Fibroblast of the aortic adventitia (primary cell): ENCODE measurements at regions not wholly inside any gene's neighbourhood (a gene's known extent, or its start where the extent isn't known, plus 50 kb on each side); places are given as distances from the start of the nearest gene placed in this dataset.

ENCODE experiments used
- DNase-seq: peaks from one replicate; pipeline ENCODE4 v3.0.0-alpha.2; 2010; ENCODE audit warnings: low read depth
- H3K4me3 ChIP-seq: 2 replicates; pipeline ENCODE4 v1.5.1; 2011; ENCODE audit warnings: low read depth, mild to moderate bottlenecking, control low read depth, low read length, moderate library complexity
- TF ChIP-seq, protein P1 (sequence below): IDR thresholded peaks from 2 replicates; pipeline ENCODE4 v1.5.1; 2011; ENCODE audit warnings: mild to moderate bottlenecking, low read length, control low read depth, inconsistent platforms; ENCODE audit not compliant: insufficient read depth

DNA sequence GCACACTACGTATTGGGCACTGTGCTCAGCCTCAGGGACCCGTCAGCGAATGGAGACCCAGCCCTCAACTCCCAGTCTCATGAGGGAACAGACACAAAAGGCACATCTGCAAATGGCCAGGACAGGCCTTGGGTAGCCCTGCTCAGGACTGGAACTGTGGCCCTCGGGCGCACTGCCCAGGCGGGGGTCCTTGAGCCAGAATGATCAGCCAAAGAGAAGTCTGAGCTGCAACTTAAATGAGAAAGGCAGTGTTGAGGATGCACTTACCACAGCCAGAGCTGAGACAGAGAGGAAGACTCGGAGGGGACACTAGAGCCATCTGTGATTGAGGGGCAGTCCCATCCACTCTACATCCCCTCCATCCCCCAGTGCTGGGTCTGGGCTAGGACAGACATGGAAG, 117.3 kb downstream of the C16orf95 start:
- DNase-seq: no peak
- H3K4me3 ChIP-seq: no peak overlapping the region
- TF ChIP-seq, protein P1, sequence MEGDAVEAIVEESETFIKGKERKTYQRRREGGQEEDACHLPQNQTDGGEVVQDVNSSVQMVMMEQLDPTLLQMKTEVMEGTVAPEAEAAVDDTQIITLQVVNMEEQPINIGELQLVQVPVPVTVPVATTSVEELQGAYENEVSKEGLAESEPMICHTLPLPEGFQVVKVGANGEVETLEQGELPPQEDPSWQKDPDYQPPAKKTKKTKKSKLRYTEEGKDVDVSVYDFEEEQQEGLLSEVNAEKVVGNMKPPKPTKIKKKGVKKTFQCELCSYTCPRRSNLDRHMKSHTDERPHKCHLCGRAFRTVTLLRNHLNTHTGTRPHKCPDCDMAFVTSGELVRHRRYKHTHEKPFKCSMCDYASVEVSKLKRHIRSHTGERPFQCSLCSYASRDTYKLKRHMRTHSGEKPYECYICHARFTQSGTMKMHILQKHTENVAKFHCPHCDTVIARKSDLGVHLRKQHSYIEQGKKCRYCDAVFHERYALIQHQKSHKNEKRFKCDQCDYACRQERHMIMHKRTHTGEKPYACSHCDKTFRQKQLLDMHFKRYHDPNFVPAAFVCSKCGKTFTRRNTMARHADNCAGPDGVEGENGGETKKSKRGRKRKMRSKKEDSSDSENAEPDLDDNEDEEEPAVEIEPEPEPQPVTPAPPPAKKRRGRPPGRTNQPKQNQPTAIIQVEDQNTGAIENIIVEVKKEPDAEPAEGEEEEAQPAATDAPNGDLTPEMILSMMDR: no peak

DNA sequence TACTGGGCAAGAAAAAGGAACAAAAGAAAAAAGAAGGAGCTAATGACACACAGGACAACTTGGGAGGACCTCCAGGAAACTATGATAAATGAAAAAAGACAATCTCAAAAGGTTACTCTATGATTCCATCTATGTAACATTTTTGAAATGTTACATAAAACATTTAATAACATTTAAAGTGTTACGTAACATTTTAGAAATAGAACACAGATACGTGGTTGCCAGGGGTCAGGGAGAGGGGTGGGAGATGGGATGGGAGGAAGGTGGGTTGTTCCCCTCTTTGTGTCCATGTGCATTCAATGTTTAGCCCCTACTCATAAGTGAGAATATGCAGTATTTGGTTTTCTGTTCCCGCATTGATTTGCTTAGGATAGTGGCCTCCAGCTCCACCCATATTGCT, 116.6 kb downstream of the C16orf95 start:
- H3K4me3 ChIP-seq: no peak overlapping the region
- TF ChIP-seq, protein P1: no peak
- no peak for DNase-seq

DNA sequence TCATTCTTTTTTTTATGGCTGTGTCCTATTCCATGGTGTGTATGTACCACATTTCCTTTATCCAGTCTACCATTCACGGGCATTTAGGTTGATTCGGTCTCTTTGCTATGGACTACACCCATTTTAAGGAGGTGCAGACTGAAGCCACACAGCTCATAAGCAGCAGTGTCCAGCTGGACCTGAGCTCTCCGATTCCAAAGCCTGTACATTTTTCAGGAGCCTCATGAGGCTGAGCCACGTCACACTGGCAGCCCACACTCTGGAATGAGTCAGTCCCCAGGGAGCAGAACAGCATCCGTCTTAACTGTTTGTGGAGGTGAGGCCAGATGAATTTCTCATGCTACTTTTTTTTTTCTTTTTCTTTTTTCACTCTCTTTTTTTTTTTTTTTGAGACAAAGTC, 116.1 kb downstream of the C16orf95 start:
- H3K4me3 ChIP-seq: no peak overlapping the region
- DNase-seq: peak; percentile 100
- TF ChIP-seq, protein P1: no peak

DNA sequence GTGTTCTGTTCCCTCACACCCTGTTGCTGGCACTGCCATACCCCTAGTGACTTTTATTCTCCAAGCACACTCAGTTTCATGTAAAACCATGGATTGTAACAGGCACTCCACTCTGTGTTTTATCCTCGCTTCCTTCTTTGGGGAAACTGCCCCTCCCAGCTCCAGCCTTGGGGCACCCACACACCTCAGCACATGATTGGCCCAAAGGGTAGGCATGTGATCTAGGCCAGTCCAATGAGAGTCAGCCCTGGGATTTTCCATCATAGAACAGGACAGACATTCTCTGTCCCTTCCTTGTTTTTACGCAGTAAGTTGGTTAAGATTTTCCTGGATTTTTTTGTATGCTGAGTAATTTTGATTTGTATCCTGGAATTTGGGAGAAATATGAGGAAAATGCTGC, 115.4 kb downstream of the C16orf95 start:
- H3K4me3 ChIP-seq: no peak overlapping the region
- DNase-seq: peak; percentile 23
- TF ChIP-seq, protein P1: no peak

DNA sequence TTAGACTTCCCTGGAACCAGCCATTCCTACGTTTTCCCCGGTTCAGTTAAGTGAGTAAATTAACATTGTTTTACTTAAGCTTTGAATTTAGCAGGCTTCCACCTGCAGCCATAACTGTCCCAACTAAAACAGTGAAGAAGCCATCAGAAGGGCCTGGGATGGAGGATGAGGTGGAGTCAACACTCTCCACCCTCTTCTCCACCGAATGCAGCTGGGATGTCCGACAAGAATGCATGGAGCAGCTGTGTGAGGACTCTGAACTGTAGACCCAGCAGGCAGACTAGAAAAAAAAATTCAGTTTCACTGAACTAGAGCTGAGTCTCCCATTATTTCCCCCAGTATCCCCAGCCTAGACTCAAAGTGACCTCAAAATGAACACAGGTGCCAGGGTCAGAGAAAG, 114.8 kb downstream of the C16orf95 start:
- TF ChIP-seq, protein P1: no peak
- no peak overlapping the region for H3K4me3 ChIP-seq
- peak; percentile 75 for DNase-seq

DNA sequence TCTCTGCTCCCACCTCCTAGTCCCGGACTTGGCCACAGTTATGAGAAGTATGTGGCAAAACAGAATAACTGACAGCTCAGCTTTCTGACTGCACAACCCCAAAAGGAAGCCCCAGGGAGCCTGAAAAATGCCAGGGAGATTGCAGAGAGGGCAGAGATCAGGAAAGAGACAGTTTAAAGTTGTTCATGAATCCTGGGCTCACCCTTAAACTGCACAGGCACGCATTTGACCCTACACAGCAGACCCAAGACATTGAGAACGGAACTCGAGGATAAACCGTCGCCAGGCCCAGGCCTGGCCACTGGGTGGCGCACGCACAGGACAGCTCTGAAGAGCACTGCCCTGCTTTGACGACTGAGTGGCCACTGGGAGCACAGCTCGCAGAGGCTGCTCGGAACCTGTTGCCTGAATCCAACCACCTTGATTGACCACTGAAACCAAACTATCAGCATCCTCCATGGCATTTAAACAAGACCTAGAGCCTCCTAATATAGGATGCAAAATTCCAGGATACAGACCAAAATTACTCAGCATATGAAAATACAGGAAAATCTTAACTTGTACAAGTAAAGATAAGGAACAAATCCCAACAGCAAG, 114.0 kb downstream of the C16orf95 start:
- no peak overlapping the region for H3K4me3 ChIP-seq
- DNase-seq: peak; percentile 76
- TF ChIP-seq, protein P1: peak; percentile 95

DNA sequence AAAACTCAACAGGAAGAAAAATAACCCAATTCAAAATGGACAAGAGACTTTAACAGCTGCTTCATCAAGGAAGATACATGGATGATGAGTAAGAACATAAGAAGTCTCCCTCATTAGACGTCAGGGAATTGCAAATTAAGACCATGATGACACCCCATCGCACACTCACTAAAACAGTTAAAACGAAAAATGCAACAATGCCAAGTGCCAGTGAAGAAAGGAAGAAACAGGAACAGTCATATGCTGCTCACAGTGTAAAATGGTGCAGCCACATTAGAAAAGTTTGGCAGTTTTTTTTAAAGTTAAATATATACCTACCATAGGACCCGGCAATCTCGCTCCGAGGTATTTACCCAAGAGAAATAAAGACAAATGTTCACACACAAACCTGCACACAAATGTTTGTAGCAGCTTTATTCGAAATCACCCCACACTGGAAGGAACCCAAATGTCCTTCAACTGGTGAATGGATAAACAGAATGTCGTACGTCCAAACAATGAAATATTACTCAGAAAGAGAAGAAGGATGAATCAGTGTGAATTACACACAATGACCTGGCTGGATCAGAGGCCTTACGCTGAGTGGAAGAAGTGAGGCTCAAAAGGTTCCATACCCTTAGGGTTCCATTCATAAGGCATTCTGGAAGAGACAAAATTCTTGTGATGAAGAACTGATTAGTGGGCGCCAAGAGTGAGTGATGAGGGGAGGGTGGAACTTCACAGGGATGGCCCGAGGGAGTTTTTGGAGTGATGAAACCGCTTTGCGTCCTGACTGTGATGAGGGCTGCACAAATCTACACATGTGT, 110.3 kb downstream of the C16orf95 start:
- peak; percentile 81 for DNase-seq
- TF ChIP-seq, protein P1: no peak
- H3K4me3 ChIP-seq: no peak overlapping the region
